ENCODE measurements at regions not wholly inside any gene's neighbourhood (a gene's known extent, or its start where the extent isn't known, plus 50 kb on each side); places are given as distances from the start of the nearest gene placed in this dataset.

- TF ChIP-seq CHD4 (IDR thresholded peaks at IDR 0.05) (no peak), RB1 (IDR thresholded peaks at IDR 0.05; ENCODE audit: borderline replicate concordance) (no peak), CHD2 (IDR thresholded peaks at IDR 0.05; ENCODE audit: borderline replicate concordance, low read depth, low read length) (no peak), EZH2 (IDR thresholded peaks at IDR 0.05; ENCODE audit: borderline replicate concordance, control insufficient read depth, low read depth, low read length) (no peak), SPI1 (IDR thresholded peaks at IDR 0.05; ENCODE audit: borderline replicate concordance, insufficient read depth, low read depth, low read length) (no peak)
Observed at GRCh38 chr1:244962130-244962529, 97.8 kb upstream of the HNRNPU start.
